Uterus (tissue), 2 donors: ENCODE measurements at regions not wholly inside any gene's neighbourhood (a gene's known extent, or its start where the extent isn't known, plus 50 kb on each side); places are given as distances from the start of the nearest gene placed in this dataset.

Source experiments
- POLR2A ChIP-seq, 2 donors: fragments of 450-650 bp; IDR thresholded peaks; one replicate each; pipeline ENCODE4 v1.6.1; 2016; ENCODE audit warnings: antibody characterized with exemption in 2 of 2, mild to moderate bottlenecking in 1 of 2, moderate library complexity in 1 of 2
- TF ChIP-seq, protein P1 (sequence below), 4 experiments: fragments of 200-600 bp in 2 of 4; fragments of 450-650 bp in 2 of 4; sonication (generic) in 2 of 4; IDR thresholded peaks; one replicate each; pipeline ENCODE4 v1.5.1; 2016 to 2019; ENCODE audit warnings: antibody characterized with exemption in 4 of 4, mild to moderate bottlenecking in 2 of 4, moderate library complexity in 1 of 4

- TF ChIP-seq, protein P1, sequence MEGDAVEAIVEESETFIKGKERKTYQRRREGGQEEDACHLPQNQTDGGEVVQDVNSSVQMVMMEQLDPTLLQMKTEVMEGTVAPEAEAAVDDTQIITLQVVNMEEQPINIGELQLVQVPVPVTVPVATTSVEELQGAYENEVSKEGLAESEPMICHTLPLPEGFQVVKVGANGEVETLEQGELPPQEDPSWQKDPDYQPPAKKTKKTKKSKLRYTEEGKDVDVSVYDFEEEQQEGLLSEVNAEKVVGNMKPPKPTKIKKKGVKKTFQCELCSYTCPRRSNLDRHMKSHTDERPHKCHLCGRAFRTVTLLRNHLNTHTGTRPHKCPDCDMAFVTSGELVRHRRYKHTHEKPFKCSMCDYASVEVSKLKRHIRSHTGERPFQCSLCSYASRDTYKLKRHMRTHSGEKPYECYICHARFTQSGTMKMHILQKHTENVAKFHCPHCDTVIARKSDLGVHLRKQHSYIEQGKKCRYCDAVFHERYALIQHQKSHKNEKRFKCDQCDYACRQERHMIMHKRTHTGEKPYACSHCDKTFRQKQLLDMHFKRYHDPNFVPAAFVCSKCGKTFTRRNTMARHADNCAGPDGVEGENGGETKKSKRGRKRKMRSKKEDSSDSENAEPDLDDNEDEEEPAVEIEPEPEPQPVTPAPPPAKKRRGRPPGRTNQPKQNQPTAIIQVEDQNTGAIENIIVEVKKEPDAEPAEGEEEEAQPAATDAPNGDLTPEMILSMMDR (IDR thresholded peaks at IDR 0.05): no peak
- no peak for TF ChIP-seq POLR2A (IDR thresholded peaks at IDR 0.05)
Measured at GRCh38 chr20:63073738-63074065, 66.9 kb upstream of the BHLHE23 start.
